Stimulated activated naive CD8-positive, alpha-beta T cell treated with anti-CD3 and anti-CD28 coated beads, Interleukin-15, amount 100 ng/mL, for 72 hours (primary cell): ENCODE measurements at regions not wholly inside any gene's neighbourhood (a gene's known extent, or its start where the extent isn't known, plus 50 kb on each side); places are given as distances from the start of the nearest gene placed in this dataset.

Experiments used
- ATAC-seq: fragments of 150-1000 bp; cut with Tn5 transposase; 2 replicates; pipeline ENCODE4 v1.10.0; 2021; ENCODE audit warnings: mild to moderate bottlenecking, moderate library complexity
- DNase-seq, 2 donors: peaks; one replicate each; pipeline ENCODE4 v3.0.0; 2021 to 2022
- H3K27ac Mint-ChIP-seq, 2 donors: one replicate each; pipeline ENCODE4 v1.8.0; 2022; ENCODE audit warnings: mild to moderate bottlenecking in 2 of 2, mixed read lengths in 2 of 2, moderate library complexity in 2 of 2
- H3K27me3 Mint-ChIP-seq: one replicate; pipeline ENCODE4 v1.8.0; 2022; ENCODE audit warnings: mixed read lengths
- H3K4me1 Mint-ChIP-seq: one replicate; pipeline ENCODE4 v1.8.0; 2022; ENCODE audit warnings: mild to moderate bottlenecking, mixed read lengths
- H3K4me3 Mint-ChIP-seq, 2 donors: one replicate each; pipeline ENCODE4 v1.8.0; 2022; ENCODE audit warnings: mild to moderate bottlenecking in 2 of 2, mixed read lengths in 2 of 2, moderate library complexity in 1 of 2
- H3K9me3 Mint-ChIP-seq, 2 donors: one replicate each; pipeline ENCODE4 v1.8.0; 2022; ENCODE audit warnings: mixed read lengths in 2 of 2

GRCh38 chr5:61596265-61596664 lies 264.2 kb downstream of the ZSWIM6 start:
- H3K4me1 Mint-ChIP-seq: no peaks in the 10 kb centered on the region
- no peaks in the 10 kb centered on the region for H3K9me3 Mint-ChIP-seq

GRCh38 chr5:61597684-61598083 lies 265.6 kb downstream of the ZSWIM6 start:
- Mint-ChIP-seq H3K4me1 (no peaks in the 10 kb centered on the region), H3K27ac (no peak overlapping the region), H3K4me3 (no peak overlapping the region), H3K27me3 (peaks cover 9% of the 10 kb centered on the region), H3K9me3 (no peaks in the 10 kb centered on the region)
- ATAC-seq (no peak), DNase-seq (no peak)

More at GRCh38 chr5:61596265-61596664, 264.2 kb downstream of the ZSWIM6 start:
- peaks cover 15% of the 10 kb centered on the region for H3K27me3 Mint-ChIP-seq
- H3K4me3 Mint-ChIP-seq: no peak overlapping the region
- ATAC-seq: no peak
- H3K27ac Mint-ChIP-seq: no peak overlapping the region
- DNase-seq: no peak

- H3K4me1 Mint-ChIP-seq: no peaks in the 10 kb centered on the region
- no peaks in the 10 kb centered on the region for H3K9me3 Mint-ChIP-seq
- H3K27me3 Mint-ChIP-seq: peaks cover 10% of the 10 kb centered on the region
- no peak overlapping the region for H3K27ac Mint-ChIP-seq
- DNase-seq: no peak
- no peak overlapping the region for H3K4me3 Mint-ChIP-seq
- no peak for ATAC-seq
Measured at GRCh38 chr5:61598126-61598525, 266.1 kb downstream of the ZSWIM6 start.

GRCh38 chr5:61599370-61600122 lies 267.5 kb downstream of the ZSWIM6 start:
- no peaks in the 10 kb centered on the region for H3K4me1 Mint-ChIP-seq
- no peaks in the 10 kb centered on the region for H3K9me3 Mint-ChIP-seq
- no peak for DNase-seq
- H3K4me3 Mint-ChIP-seq: no peak overlapping the region
- no peak for ATAC-seq
- H3K27ac Mint-ChIP-seq: no peak overlapping the region
- H3K27me3 Mint-ChIP-seq: peaks cover 16% of the 10 kb centered on the region

- DNase-seq (no peak), ATAC-seq (no peak)
- Mint-ChIP-seq H3K4me1 (no peaks in the 10 kb centered on the region), H3K27me3 (peaks cover 16% of the 10 kb centered on the region), H3K9me3 (no peaks in the 10 kb centered on the region), H3K27ac (no peak overlapping the region), H3K4me3 (no peak overlapping the region)
Measured at GRCh38 chr5:61600123-61600444, 268.0 kb downstream of the ZSWIM6 start.

GRCh38 chr5:61600945-61601511 lies 269.0 kb downstream of the ZSWIM6 start:
- no peak overlapping the region for H3K27ac Mint-ChIP-seq
- no peak overlapping the region for H3K4me3 Mint-ChIP-seq
- no peaks in the 10 kb centered on the region for H3K4me1 Mint-ChIP-seq
- ATAC-seq (no peak), DNase-seq (no peak)
- peaks cover 16% of the 10 kb centered on the region for H3K27me3 Mint-ChIP-seq
- H3K9me3 Mint-ChIP-seq: no peaks in the 10 kb centered on the region

GRCh38 chr5:61603211-61603908 lies 271.3 kb downstream of the ZSWIM6 start:
- Mint-ChIP-seq H3K27me3 (peaks cover 20% of the 10 kb centered on the region), H3K4me1 (no peaks in the 10 kb centered on the region), H3K4me3 (no peak overlapping the region), H3K9me3 (no peaks in the 10 kb centered on the region), H3K27ac (no peak overlapping the region)
- no peak for ATAC-seq
- no peak for DNase-seq

- Mint-ChIP-seq H3K4me1 (no peaks in the 10 kb centered on the region), H3K27me3 (peaks cover 20% of the 10 kb centered on the region), H3K27ac (no peak overlapping the region), H3K9me3 (no peaks in the 10 kb centered on the region), H3K4me3 (no peak overlapping the region)
- no peak for DNase-seq
- no peak for ATAC-seq
Measured at GRCh38 chr5:61604076-61605025, 272.3 kb downstream of the ZSWIM6 start.

GRCh38 chr5:61609840-61610677 lies 278.0 kb downstream of the ZSWIM6 start:
- Mint-ChIP-seq H3K27me3 (peaks cover 37% of the 10 kb centered on the region), H3K9me3 (no peaks in the 10 kb centered on the region), H3K27ac (no peak overlapping the region), H3K4me1 (no peaks in the 10 kb centered on the region), H3K4me3 (no peak overlapping the region)
- DNase-seq: no peak
- no peak for ATAC-seq

- Mint-ChIP-seq H3K4me1 (no peaks in the 10 kb centered on the region), H3K9me3 (no peaks in the 10 kb centered on the region), H3K27ac (no peak overlapping the region), H3K27me3 (peaks cover 37% of the 10 kb centered on the region), H3K4me3 (no peak overlapping the region)
- ATAC-seq: no peak
- DNase-seq: no peak
Measured at GRCh38 chr5:61610678-61611024, 278.6 kb downstream of the ZSWIM6 start.

GRCh38 chr5:61612431-61612830 lies 280.4 kb downstream of the ZSWIM6 start:
- DNase-seq: no peak
- no peak for ATAC-seq
- Mint-ChIP-seq H3K27ac (no peak overlapping the region), H3K4me3 (no peak overlapping the region), H3K9me3 (no peaks in the 10 kb centered on the region), H3K27me3 (peaks cover 24% of the 10 kb centered on the region), H3K4me1 (no peaks in the 10 kb centered on the region)

GRCh38 chr5:61613679-61614078 lies 281.6 kb downstream of the ZSWIM6 start:
- DNase-seq (no peak), ATAC-seq (no peak)
- Mint-ChIP-seq H3K27me3 (peaks cover 24% of the 10 kb centered on the region), H3K9me3 (no peaks in the 10 kb centered on the region), H3K4me1 (no peaks in the 10 kb centered on the region), H3K4me3 (no peak overlapping the region), H3K27ac (no peak overlapping the region)

- Mint-ChIP-seq H3K9me3 (no peaks in the 10 kb centered on the region), H3K4me3 (no peak overlapping the region), H3K27me3 (peaks cover 30% of the 10 kb centered on the region), H3K27ac (no peak overlapping the region), H3K4me1 (no peaks in the 10 kb centered on the region)
- DNase-seq: no peak
- no peak for ATAC-seq
Measured at GRCh38 chr5:61614606-61615005, 282.5 kb downstream of the ZSWIM6 start.

- Mint-ChIP-seq H3K27me3 (peaks cover 28% of the 10 kb centered on the region), H3K9me3 (no peaks in the 10 kb centered on the region), H3K4me3 (no peak overlapping the region), H3K4me1 (no peaks in the 10 kb centered on the region), H3K27ac (no peak overlapping the region)
- DNase-seq (no peak), ATAC-seq (no peak)
Measured at GRCh38 chr5:61617039-61617438, 285.0 kb downstream of the ZSWIM6 start.

- H3K9me3 Mint-ChIP-seq: no peaks in the 10 kb centered on the region
- ATAC-seq (no peak), DNase-seq (no peak)
- peaks cover 24% of the 10 kb centered on the region for H3K27me3 Mint-ChIP-seq
- no peak overlapping the region for H3K27ac Mint-ChIP-seq
- no peaks in the 10 kb centered on the region for H3K4me1 Mint-ChIP-seq
- H3K4me3 Mint-ChIP-seq: no peak overlapping the region
Measured at GRCh38 chr5:61617995-61618525, 286.0 kb downstream of the ZSWIM6 start.
